Adrenal gland (tissue), 9 donors: ENCODE measurements at regions not wholly inside any gene's neighbourhood (a gene's known extent, or its start where the extent isn't known, plus 50 kb on each side); places are given as distances from the start of the nearest gene placed in this dataset.

ENCODE experiments used
- DNase-seq, 7 donors: peaks; one replicate each; pipeline ENCODE4 v3.0.0-alpha.2; 2019 to 2020
- H3K27ac ChIP-seq, 5 donors: fragments of 200-600 bp; sonication (generic) in 4 of 5; 1 replicate in 3 of 5; 2 replicates in 2 of 5; pipeline versions ENCODE4 v1.5.1 to v1.8.0; 2016 to 2020; ENCODE audit warnings: mild to moderate bottlenecking in 1 of 5
- H3K27me3 ChIP-seq: fragments of 200-600 bp; 2 replicates; pipeline ENCODE4 v1.8.0; 2021
- H3K36me3 ChIP-seq, 2 donors: fragments of 200-600 bp; replicated peaks in 1 of 2; 1 replicate in 1 of 2; 2 replicates in 1 of 2; pipeline versions ENCODE4 v1.5.1 to v1.8.0; 2018 to 2022
- H3K4me1 ChIP-seq, 2 donors: fragments of 200-600 bp; replicated peaks in 1 of 2; 1 replicate in 1 of 2; 2 replicates in 1 of 2; pipeline versions ENCODE4 v1.5.1 to v1.8.0; 2018 to 2021
- H3K4me3 ChIP-seq, 4 donors: fragments of 200-600 bp; sonication (generic) in 3 of 4; one replicate each; pipeline ENCODE4 v1.5.1; 2016 to 2018
- H3K9me3 ChIP-seq, 3 donors: fragments of 200-600 bp; sonication (generic) in 1 of 3; replicated peaks in 1 of 3; 1 replicate in 2 of 3; 2 replicates in 1 of 3; pipeline versions ENCODE4 v1.5.1 to v1.8.0; 2016 to 2021
- POLR2A ChIP-seq, 2 donors: fragments of 450-650 bp; IDR thresholded peaks; one replicate each; pipeline ENCODE4 v1.6.1; 2017; ENCODE audit warnings: antibody characterized with exemption in 2 of 2, mild to moderate bottlenecking in 2 of 2, moderate library complexity in 1 of 2
- WGBS, 4 donors: extraction: QIAGEN DNeasy Blood & Tissue Kit in 2 of 4; methylation state at CpG; one replicate each; pipeline versions ENCODE4 v1.1.5 to v1.1.7; 2013 to 2017; 5-methylcytosine and 5-hydroxymethylcytosine counted together
- intact Hi-C, 2 donors: fragments of 100-400 bp; cut with DNase I; formaldehyde crosslinking; loops; one replicate each; pipeline versions ENCODE4 v1.14.1 to v1.15.0; 2022 to 2023
- TF ChIP-seq, protein P1 (sequence below), 6 experiments: fragments of 450-650 bp in 4 of 6; fragments of 200-600 bp in 2 of 6; sonication (generic) in 1 of 6; IDR thresholded peaks; 1 replicate in 5 of 6; 2 replicates in 1 of 6; pipeline versions ENCODE4 v1.5.1 to v1.8.0; 2016 to 2021; ENCODE audit warnings: antibody characterized with exemption in 6 of 6, mild to moderate bottlenecking in 2 of 6, moderate library complexity in 1 of 6
- donor health status: healthy with polysubstance abuse.
- donor health status: Bipolar disorder and iron deficiency.
- donor health status: DM: yes; HTN: yes; CAD: no.
- donor health status: DM: no; HTN: no; CAD: no.
- donor health status: DM: no; HTN: no; CAD: no.

DNA sequence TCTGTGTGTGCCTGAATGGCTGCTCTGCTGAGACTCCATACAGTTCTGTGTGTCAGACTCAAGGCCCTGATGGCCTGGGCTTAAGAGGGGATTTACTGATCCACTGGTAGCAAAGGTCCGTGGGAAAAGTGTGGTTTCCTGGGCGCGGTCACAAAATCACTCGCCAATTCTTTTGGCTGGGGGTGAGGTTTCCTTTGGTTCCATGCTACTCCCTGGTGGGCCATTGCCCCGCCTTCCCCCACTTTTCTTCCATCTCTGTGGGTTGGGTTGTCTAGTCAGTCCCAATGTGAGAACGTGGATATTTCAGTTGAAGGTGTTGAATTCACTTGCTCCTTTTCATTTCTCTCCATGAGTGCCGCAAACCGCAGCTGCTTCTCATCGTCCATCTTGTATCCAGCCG lies 162.7 kb upstream of the NRXN1 start:
- DNase-seq: no peak
- Histone ChIP-seq H3K27me3 (no peaks in the 10 kb centered on the region), H3K4me1 (no peaks in the 10 kb centered on the region), H3K9me3 (no peaks in the 10 kb centered on the region), H3K27ac (no peak overlapping the region), H3K36me3 (no peaks in the 10 kb centered on the region), H3K4me3 (no peak overlapping the region)
- intact Hi-C loops: no loop called here
- TF ChIP-seq, protein P1, sequence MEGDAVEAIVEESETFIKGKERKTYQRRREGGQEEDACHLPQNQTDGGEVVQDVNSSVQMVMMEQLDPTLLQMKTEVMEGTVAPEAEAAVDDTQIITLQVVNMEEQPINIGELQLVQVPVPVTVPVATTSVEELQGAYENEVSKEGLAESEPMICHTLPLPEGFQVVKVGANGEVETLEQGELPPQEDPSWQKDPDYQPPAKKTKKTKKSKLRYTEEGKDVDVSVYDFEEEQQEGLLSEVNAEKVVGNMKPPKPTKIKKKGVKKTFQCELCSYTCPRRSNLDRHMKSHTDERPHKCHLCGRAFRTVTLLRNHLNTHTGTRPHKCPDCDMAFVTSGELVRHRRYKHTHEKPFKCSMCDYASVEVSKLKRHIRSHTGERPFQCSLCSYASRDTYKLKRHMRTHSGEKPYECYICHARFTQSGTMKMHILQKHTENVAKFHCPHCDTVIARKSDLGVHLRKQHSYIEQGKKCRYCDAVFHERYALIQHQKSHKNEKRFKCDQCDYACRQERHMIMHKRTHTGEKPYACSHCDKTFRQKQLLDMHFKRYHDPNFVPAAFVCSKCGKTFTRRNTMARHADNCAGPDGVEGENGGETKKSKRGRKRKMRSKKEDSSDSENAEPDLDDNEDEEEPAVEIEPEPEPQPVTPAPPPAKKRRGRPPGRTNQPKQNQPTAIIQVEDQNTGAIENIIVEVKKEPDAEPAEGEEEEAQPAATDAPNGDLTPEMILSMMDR (IDR thresholded peaks at IDR 0.05): no peak
- no peak for TF ChIP-seq POLR2A (IDR thresholded peaks at IDR 0.05)
- 84 to 89% (median 86%) methylated on average over 10 of the region's 10 CpGs for WGBS, 4 donors

DNA sequence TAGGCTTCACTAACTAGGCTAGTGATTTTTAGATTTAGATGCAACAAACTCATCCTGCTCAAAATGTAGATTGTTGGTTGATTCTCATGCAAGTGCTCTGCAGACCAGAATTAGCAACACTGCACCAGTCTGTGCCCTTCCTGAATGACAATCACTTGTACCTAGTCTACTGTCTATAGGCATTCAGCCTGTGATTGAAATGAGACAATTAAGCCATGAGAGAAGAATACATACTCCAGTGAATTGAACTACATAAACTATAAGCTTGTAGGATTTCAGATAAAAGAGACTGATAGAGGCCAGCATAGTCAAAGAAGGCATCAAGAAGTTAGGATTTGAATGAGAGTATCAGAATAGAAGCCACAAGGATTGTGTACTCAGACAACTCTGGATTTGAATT lies 138.3 kb upstream of the NRXN1 start:
- TF ChIP-seq POLR2A (IDR thresholded peaks at IDR 0.05): no peak
- Histone ChIP-seq H3K9me3 (no peaks in the 10 kb centered on the region), H3K27me3 (no peaks in the 10 kb centered on the region), H3K27ac (no peak overlapping the region), H3K4me3 (no peak overlapping the region), H3K36me3 (no peaks in the 10 kb centered on the region), H3K4me1 (no peaks in the 10 kb centered on the region)
- no peak for DNase-seq
- intact Hi-C loops: no loop called here

DNA sequence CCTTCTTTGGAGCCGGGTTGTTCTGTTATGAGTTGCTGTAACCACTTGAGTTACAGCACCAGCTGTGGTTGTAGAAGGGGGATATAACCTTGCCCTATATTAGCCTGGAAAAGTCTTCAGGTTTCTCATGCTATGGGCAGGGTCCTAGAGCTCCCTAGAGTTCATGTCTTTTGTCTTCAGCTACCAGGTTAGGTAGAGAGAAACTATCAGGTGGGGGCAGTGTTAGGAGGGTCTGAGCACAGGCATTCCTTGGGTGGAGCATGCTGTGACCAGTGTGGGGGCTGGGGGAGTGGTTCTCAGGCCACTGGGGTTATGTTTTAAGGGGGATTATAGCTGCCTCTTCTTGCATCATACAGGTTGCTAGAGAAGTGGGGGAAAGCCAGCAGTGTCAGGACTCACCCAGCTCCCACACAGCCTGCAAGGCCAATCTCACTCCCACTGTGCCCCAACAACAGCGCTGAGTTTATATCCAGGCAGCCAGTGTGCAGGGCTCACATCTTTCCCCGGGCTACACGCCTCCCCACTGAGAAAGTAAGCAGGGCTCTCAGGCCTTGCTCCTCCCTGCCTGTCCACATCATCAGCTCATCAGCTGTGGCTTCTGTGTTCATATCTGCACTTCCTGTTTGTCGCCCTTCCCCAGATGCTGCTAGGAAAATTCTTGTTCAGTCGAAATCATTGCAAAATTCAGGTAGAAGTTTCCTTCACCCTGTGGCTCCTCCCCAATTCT lies 133.8 kb upstream of the NRXN1 start:
- no peaks in the 10 kb centered on the region for H3K9me3 ChIP-seq
- intact Hi-C loops: no loop called here
- H3K36me3 ChIP-seq: no peaks in the 10 kb centered on the region
- TF ChIP-seq POLR2A (IDR thresholded peaks at IDR 0.05): no peak
- TF ChIP-seq, protein P1 (IDR thresholded peaks at IDR 0.05): no peak
- H3K4me3 ChIP-seq: no peak overlapping the region
- no peaks in the 10 kb centered on the region for H3K27me3 ChIP-seq
- H3K4me1 ChIP-seq: no peaks in the 10 kb centered on the region
- no peak overlapping the region for H3K27ac ChIP-seq
- WGBS, 4 donors: 63 to 69% (median 65%) methylated on average over 4 to 6 of the region's 6 CpGs
- no peak for DNase-seq

DNA sequence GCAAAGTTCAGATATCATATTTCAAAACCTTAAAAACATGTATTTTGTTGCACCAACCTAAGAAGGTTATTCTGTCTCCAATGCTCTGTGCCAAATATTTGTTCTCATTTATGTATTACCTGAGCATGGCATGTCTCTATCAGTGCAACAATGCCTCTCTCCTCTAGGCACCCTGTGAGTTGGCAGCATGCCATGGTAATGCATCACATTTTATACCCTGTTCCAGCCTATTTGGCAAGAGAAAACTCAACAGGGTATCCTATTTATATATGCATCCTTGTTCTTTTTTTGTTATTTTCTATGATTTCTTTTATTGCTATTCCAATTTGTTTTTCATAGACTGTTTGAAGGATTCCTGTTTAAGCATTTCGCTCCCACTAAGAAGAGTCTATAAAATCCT lies 126.3 kb upstream of the NRXN1 start:
- H3K4me3 ChIP-seq: no peak overlapping the region
- TF ChIP-seq, protein P1 (IDR thresholded peaks at IDR 0.05): no peak
- no peak for TF ChIP-seq POLR2A (IDR thresholded peaks at IDR 0.05)
- WGBS, 4 donors: 91 to 95% (median 92%) methylated on average over 1 of the region's 1 CpG
- no peaks in the 10 kb centered on the region for H3K36me3 ChIP-seq
- intact Hi-C loops: no loop called here
- no peak for DNase-seq
- no peaks in the 10 kb centered on the region for H3K4me1 ChIP-seq
- H3K27me3 ChIP-seq: no peaks in the 10 kb centered on the region
- no peaks in the 10 kb centered on the region for H3K9me3 ChIP-seq
- H3K27ac ChIP-seq: no peak overlapping the region

DNA sequence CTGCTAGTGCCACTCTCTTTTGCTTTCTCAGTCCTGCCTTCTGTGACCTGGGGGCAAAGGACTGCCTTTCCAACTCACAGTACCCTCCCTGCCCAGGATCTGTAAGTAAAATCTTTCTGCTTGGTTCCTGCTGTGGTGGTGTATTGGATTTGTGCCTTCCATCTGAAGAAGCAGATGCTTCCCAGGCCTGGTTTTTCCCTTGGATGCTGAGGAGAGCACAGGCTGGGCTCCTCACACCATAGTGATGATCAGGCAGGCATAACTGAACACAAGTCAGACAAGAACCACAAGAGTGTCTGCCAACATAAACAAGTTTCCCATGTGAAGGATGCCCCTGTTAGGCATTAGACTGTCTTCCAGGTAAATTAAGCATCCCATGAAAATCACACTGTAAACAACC lies 121.3 kb upstream of the NRXN1 start:
- intact Hi-C loops: no loop called here

More for the DNA sequence above, 121.3 kb upstream of the NRXN1 start:
- no peaks in the 10 kb centered on the region for H3K27me3 ChIP-seq
- no peaks in the 10 kb centered on the region for H3K36me3 ChIP-seq
- no peaks in the 10 kb centered on the region for H3K9me3 ChIP-seq
- no peaks in the 10 kb centered on the region for H3K4me1 ChIP-seq
- TF ChIP-seq, protein P1 (IDR thresholded peaks at IDR 0.05): no peak
- no peak for TF ChIP-seq POLR2A (IDR thresholded peaks at IDR 0.05)
- DNase-seq: no peak
- H3K27ac ChIP-seq: no peak overlapping the region
- no peak overlapping the region for H3K4me3 ChIP-seq
